Peyer's patch (tissue), 4 donors: ENCODE measurements at regions not wholly inside any gene's neighbourhood (a gene's known extent, or its start where the extent isn't known, plus 50 kb on each side); places are given as distances from the start of the nearest gene placed in this dataset.

Experiments
- DNase-seq, 3 donors: peaks; one replicate each; pipeline ENCODE4 v3.0.0-alpha.2; 2017 to 2019
- H3K27ac ChIP-seq, 4 donors: fragments of 200-600 bp; sonication (generic); one replicate each; pipeline ENCODE4 v1.5.1; 2016 to 2019
- H3K27me3 ChIP-seq, 2 donors: fragments of 200-600 bp; sonication (generic); one replicate each; pipeline ENCODE4 v1.5.1; 2019
- H3K36me3 ChIP-seq, 3 donors: fragments of 200-600 bp; sonication (generic); one replicate each; pipeline ENCODE4 v1.5.1; 2016 to 2019
- H3K4me1 ChIP-seq, 4 donors: fragments of 200-600 bp; sonication (generic); one replicate each; pipeline ENCODE4 v1.5.1; 2016 to 2019
- H3K4me3 ChIP-seq, 4 donors: fragments of 200-600 bp; sonication (generic); 1 replicate in 3 of 4; 2 replicates in 1 of 4; pipeline ENCODE4 v1.5.1; 2016 to 2019; ENCODE audit warnings: mild to moderate bottlenecking in 1 of 4
- H3K9me3 ChIP-seq, 4 donors: fragments of 200-600 bp; sonication (generic); one replicate each; pipeline ENCODE4 v1.5.1; 2016 to 2019; ENCODE audit warnings: mild to moderate bottlenecking in 1 of 4
- CTCF ChIP-seq, 6 experiments: fragments of 450-650 bp in 4 of 6; fragments of 200-600 bp in 2 of 6; sonication (generic) in 1 of 6; IDR thresholded peaks; one replicate each; pipeline ENCODE4 v1.5.1; 2017 to 2019; ENCODE audit warnings: antibody characterized with exemption in 6 of 6, mild to moderate bottlenecking in 3 of 6, moderate library complexity in 1 of 6
- POLR2A ChIP-seq, 2 donors: fragments of 450-650 bp; IDR thresholded peaks; one replicate each; pipeline ENCODE4 v1.5.1; 2017; ENCODE audit warnings: antibody characterized with exemption in 2 of 2, mild to moderate bottlenecking in 2 of 2, moderate library complexity in 2 of 2

DNA sequence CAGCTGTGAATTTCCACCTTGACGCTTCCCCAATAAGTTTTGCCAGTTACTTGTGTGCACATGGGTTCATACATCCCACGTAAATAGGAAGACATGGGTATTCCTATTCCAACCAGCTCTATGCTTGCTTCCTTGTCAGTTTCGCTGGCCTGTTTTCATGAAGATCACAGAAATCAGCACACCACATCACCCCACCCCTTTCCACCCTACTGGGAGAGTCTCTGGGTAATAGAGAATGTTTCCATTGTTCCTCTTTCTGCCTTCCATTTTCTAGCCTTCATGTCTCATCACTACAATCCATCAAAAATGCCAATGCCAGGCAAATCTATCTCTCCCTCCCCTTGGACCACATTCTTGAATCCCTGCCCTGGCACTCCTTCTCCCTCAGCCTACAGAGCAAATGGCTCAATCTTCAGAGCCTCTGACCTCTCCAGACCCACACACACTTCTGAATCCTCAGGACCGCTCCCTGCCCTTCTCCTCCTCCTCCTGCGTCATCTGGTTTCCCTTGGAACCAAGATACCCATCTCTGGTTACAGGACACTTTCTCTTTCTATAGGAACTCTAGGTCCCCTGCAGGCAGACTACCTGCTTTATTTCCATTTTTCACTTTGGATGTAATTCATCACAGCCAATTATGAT lies 323.3 kb downstream of the DHX15 start:
- no peaks in the 10 kb centered on the region for H3K27me3 ChIP-seq
- TF ChIP-seq POLR2A (IDR thresholded peaks at IDR 0.05) (no peak), CTCF (IDR thresholded peaks at IDR 0.05) (no peak)
- H3K27ac ChIP-seq: no peak overlapping the region
- no peaks in the 10 kb centered on the region for H3K4me1 ChIP-seq
- no peaks in the 10 kb centered on the region for H3K36me3 ChIP-seq
- no peak for DNase-seq
- H3K9me3 ChIP-seq: no peaks in the 10 kb centered on the region
- no peak overlapping the region for H3K4me3 ChIP-seq

GRCh38 chr4:24260133-24260715 lies 324.1 kb downstream of the DHX15 start:
- no peak for DNase-seq
- Histone ChIP-seq H3K27ac (no peak overlapping the region), H3K4me3 (no peak overlapping the region), H3K27me3 (no peaks in the 10 kb centered on the region), H3K36me3 (no peaks in the 10 kb centered on the region), H3K4me1 (no peaks in the 10 kb centered on the region), H3K9me3 (no peaks in the 10 kb centered on the region)
- TF ChIP-seq POLR2A (IDR thresholded peaks at IDR 0.05) (no peak), CTCF (IDR thresholded peaks at IDR 0.05) (no peak)

DNA sequence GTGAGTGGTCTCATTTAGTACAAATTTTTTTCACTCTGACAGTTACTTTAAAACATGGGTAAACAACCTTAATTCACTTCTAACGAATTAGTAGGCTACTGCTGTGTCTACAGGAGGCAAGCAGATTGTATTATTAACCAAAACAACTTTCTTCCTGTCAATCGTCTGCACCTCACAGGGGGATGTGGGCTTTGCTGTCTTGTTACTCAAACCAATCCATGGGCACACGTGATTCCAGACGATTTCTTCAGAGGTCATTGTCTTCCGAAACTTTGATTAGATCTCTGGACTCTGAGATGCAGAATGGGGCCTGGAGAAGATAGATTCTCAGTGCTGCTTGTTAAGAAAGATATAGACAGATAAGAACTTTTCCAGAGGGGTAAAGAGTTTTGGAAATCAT lies 327.8 kb downstream of the DHX15 start:
- no peak overlapping the region for H3K4me3 ChIP-seq
- H3K4me1 ChIP-seq: no peaks in the 10 kb centered on the region
- H3K9me3 ChIP-seq: no peaks in the 10 kb centered on the region
- no peaks in the 10 kb centered on the region for H3K27me3 ChIP-seq
- H3K36me3 ChIP-seq: no peaks in the 10 kb centered on the region
- no peak for TF ChIP-seq CTCF (IDR thresholded peaks at IDR 0.05)
- TF ChIP-seq POLR2A (IDR thresholded peaks at IDR 0.05): no peak
- no peak overlapping the region for H3K27ac ChIP-seq
- DNase-seq: no peak

DNA sequence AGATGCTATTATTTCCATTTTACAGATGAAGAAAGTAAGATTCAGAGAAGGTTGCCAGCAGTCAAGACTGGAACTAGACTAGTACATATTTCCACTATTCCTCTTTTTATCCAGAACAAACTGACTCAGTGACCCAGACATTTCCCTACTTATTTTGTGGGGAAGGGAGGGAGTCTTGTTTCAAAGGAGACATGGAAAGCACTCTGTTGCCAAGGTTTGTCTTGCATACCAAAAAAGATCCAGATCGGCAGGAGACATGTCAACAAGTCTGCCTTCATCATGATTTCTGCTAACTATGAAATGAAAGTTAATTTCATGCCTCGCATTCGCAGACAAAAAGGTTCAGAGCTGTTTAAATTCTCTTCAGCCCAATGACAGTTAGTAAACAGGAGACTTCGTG lies 328.3 kb downstream of the DHX15 start:
- H3K4me3 ChIP-seq: no peak overlapping the region
- no peak for TF ChIP-seq POLR2A (IDR thresholded peaks at IDR 0.05)
- no peak for TF ChIP-seq CTCF (IDR thresholded peaks at IDR 0.05)
- no peak overlapping the region for H3K27ac ChIP-seq
- no peaks in the 10 kb centered on the region for H3K9me3 ChIP-seq
- no peaks in the 10 kb centered on the region for H3K4me1 ChIP-seq
- H3K36me3 ChIP-seq: no peaks in the 10 kb centered on the region
- no peaks in the 10 kb centered on the region for H3K27me3 ChIP-seq
- no peak for DNase-seq

DNA sequence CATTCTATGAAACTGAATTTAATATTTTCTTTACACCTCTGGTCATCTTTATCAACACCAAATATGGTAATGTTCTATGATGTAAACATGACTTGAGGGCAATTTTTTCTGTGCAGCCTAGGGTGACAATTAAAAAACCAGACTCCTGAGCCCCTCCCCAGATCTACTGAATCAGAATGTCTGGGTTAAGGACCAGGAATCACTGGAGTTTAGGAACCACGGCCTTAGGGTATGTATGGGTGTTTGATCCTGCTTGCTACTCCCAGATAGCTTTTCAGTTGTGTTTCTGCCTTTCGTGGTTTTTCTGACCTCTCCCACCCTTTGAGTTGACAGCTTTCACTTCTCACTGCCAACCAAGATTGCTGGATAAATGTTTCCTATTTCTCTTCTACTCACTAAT lies 332.2 kb downstream of the DHX15 start:
- no peak for DNase-seq
- Histone ChIP-seq H3K27ac (no peak overlapping the region), H3K9me3 (no peaks in the 10 kb centered on the region), H3K4me3 (no peak overlapping the region), H3K27me3 (no peaks in the 10 kb centered on the region), H3K4me1 (peaks cover 0 to 18% (median 0%) of the 10 kb centered on the region in 4 donors), H3K36me3 (no peaks in the 10 kb centered on the region)
- TF ChIP-seq CTCF (IDR thresholded peaks at IDR 0.05): no peak
- TF ChIP-seq POLR2A (IDR thresholded peaks at IDR 0.05): no peak
